HepG2 (cell line): ENCODE measurements at regions not wholly inside any gene's neighbourhood (a gene's known extent, or its start where the extent isn't known, plus 50 kb on each side); places are given as distances from the start of the nearest gene placed in this dataset.

ENCODE experiments used
- ATAC-seq: fragments of 200-7000 bp; cut with Tn5 transposase; 3 replicates; pipeline ENCODE4 v1.9.1; 2020; ENCODE audit warnings: mild to moderate bottlenecking, moderate library complexity
- BruUV-seq: library from RNA; stranded (reverse); fragments of 400-500 nt; replicated peaks from 2 replicates; lab custom pipeline; 2021; lab: Mats Ljungman, UMichigan
- CTCF ChIA-PET: fragments of 300-600 bp; formaldehyde crosslinking; extraction: SDS; loops from one replicate; lab custom pipeline; 2021; ENCODE audit warnings: low total read pairs, inconsistent platforms, low intra/inter-chr PET ratio; lab: Yijun Ruan, JAX
- POLR2A ChIA-PET: fragments of 350-600 bp; sonication (Branson Sonifier 250); formaldehyde crosslinking; loops from one replicate; lab custom pipeline; 2020; ENCODE audit warnings: antibody characterized with exemption, inconsistent platforms; lab: Yijun Ruan, JAX
- DNase-seq: peaks from one replicate; pipeline ENCODE4 v3.0.0-alpha.2; 2015; ENCODE audit warnings: low spot score
- FAIRE-seq: peaks from 3 replicates; lab custom pipeline; 2011; peaks lifted over from hg19 to GRCh38; lab: Jason Lieb, UNC
- H2AFZ ChIP-seq: one replicate; pipeline ENCODE4 v1.6.1; 2011; ENCODE audit warnings: low read length, inconsistent platforms
- H3K27ac ChIP-seq: fragments of 300-600 bp; 3 replicates; pipeline ENCODE4 v1.8.0; 2011; ENCODE audit warnings: mixed run types, mild to moderate bottlenecking, mixed read lengths, low read length, inconsistent platforms; ENCODE audit not compliant: insufficient read depth; ENCODE audit errors: extremely low read length
- H3K27me3 ChIP-seq, 2 experiments: fragments of 200-600 bp in 1 of 2; 2 replicates in 1 of 2; 3 replicates in 1 of 2; pipeline versions ENCODE4 v1.6.0 to v1.8.0; 2011; ENCODE audit warnings: low read length in 2 of 2, mild to moderate bottlenecking in 2 of 2, moderate library complexity in 2 of 2, inconsistent platforms in 1 of 2; ENCODE audit not compliant: insufficient read depth in 2 of 2, control insufficient read depth in 1 of 2
- H3K36me3 ChIP-seq, 2 experiments: fragments of 200-600 bp in 1 of 2; replicated peaks in 1 of 2; 2 replicates in 1 of 2; 3 replicates in 1 of 2; pipeline versions ENCODE4 v1.5.1 to v1.8.0; 2011; ENCODE audit warnings: low read length in 2 of 2, inconsistent platforms in 1 of 2; ENCODE audit not compliant: insufficient read depth in 2 of 2, control insufficient read depth in 1 of 2
- H3K4me1 ChIP-seq: 2 replicates; pipeline ENCODE4 v1.5.1; 2012; ENCODE audit warnings: low read length, inconsistent platforms; ENCODE audit not compliant: insufficient read depth
- H3K4me2 ChIP-seq: 2 replicates; pipeline ENCODE4 v1.6.0; 2011; ENCODE audit warnings: low read depth, low read length, inconsistent platforms
- H3K4me3 ChIP-seq, 3 experiments: fragments of 200-600 bp in 1 of 3; sonication (generic), shearing (Covaris generic) in 1 of 3; replicated peaks in 1 of 3; 2 replicates each; pipeline ENCODE4 v1.5.1; 2011 to 2016; ENCODE audit warnings: low read length in 3 of 3, inconsistent platforms in 2 of 3, low read depth in 2 of 3, mild to moderate bottlenecking in 2 of 3, control low read depth in 1 of 3, mixed read lengths in 1 of 3; ENCODE audit not compliant: insufficient read depth in 1 of 3
- H3K79me2 ChIP-seq: one replicate; pipeline ENCODE4 v1.6.1; 2011; ENCODE audit warnings: low read length, inconsistent platforms; ENCODE audit not compliant: insufficient read depth
- H3K9ac ChIP-seq: 2 replicates; pipeline ENCODE4 v1.6.0; 2011; ENCODE audit warnings: mild to moderate bottlenecking, low read depth, low read length, inconsistent platforms; ENCODE audit not compliant: insufficient read depth
- H3K9me3 ChIP-seq: 2 replicates; pipeline ENCODE4 v1.5.1; 2012; ENCODE audit warnings: mild to moderate bottlenecking, low read length
- H4K20me1 ChIP-seq: 2 replicates; pipeline ENCODE4 v1.6.0; 2011; ENCODE audit warnings: inconsistent platforms, mild to moderate bottlenecking, low read length, moderate library complexity; ENCODE audit not compliant: insufficient read depth
- DZIP1 ChIP-seq: sonication (generic); formaldehyde crosslinking; IDR thresholded peaks from 2 replicates; pipeline ENCODE4 v1.5.0; 2020; ENCODE audit warnings: mild to moderate bottlenecking, missing genetic modification reagents
- FIP1L1 ChIP-seq: fragments of 200-400 bp; formaldehyde crosslinking; IDR thresholded peaks from 2 replicates; pipeline ENCODE4 v1.6.1; 2018; ENCODE audit warnings: low read depth, mild to moderate bottlenecking, low read length, moderate library complexity, borderline replicate concordance; ENCODE audit not compliant: insufficient read depth
- FOXK2 ChIP-seq: fragments of 450-650 bp; IDR thresholded peaks from 2 replicates; pipeline ENCODE4 v1.6.1; 2016
- GPN1 ChIP-seq: sonication (generic); formaldehyde crosslinking; IDR thresholded peaks from 2 replicates; pipeline ENCODE4 v1.5.1; 2020; ENCODE audit warnings: missing genetic modification reagents, borderline replicate concordance
- MIER2 ChIP-seq: IDR thresholded peaks from 2 replicates; pipeline ENCODE4 v1.6.1; 2016; ENCODE audit warnings: missing biosample characterization, missing genetic modification reagents
- NR2F2 ChIP-seq: IDR thresholded peaks from 2 replicates; pipeline ENCODE4 v1.6.1; 2012; ENCODE audit warnings: low read depth, inconsistent platforms, borderline replicate concordance
- PRDM10 ChIP-seq: sonication (generic); formaldehyde crosslinking; IDR thresholded peaks from 2 replicates; pipeline ENCODE4 v1.4.0; 2020; ENCODE audit warnings: low read depth, missing genetic modification reagents
- RARG ChIP-seq: sonication (generic); formaldehyde crosslinking; IDR thresholded peaks from 2 replicates; pipeline ENCODE4 v1.4.0; 2020; ENCODE audit warnings: low read depth, mild to moderate bottlenecking, missing genetic modification reagents
- SALL2 ChIP-seq: sonication (generic); formaldehyde crosslinking; IDR thresholded peaks from 2 replicates; pipeline ENCODE4 v1.8.1; 2023; ENCODE audit warnings: mild to moderate bottlenecking, missing genetic modification reagents, inconsistent platforms
- ZEB1 ChIP-seq: IDR thresholded peaks from 2 replicates; pipeline ENCODE4 v1.6.1; 2012; ENCODE audit warnings: mild to moderate bottlenecking, low read depth, inconsistent platforms; ENCODE audit not compliant: insufficient replicate concordance
- ZNF3 ChIP-seq: IDR thresholded peaks from 2 replicates; pipeline ENCODE4 v1.7.0; 2017; ENCODE audit warnings: inconsistent platforms
- ZSCAN31 ChIP-seq: sonication (generic); formaldehyde crosslinking; IDR thresholded peaks from 2 replicates; pipeline ENCODE4 v1.5.0; 2020; ENCODE audit warnings: low read depth, mild to moderate bottlenecking, missing genetic modification reagents
- WGBS: methylation state at CpG from one replicate; pipeline ENCODE4 v1.1.6; 2017; ENCODE audit warnings: low lambda C conversion rate; 5-methylcytosine and 5-hydroxymethylcytosine counted together
- in situ Hi-C: cut with HindIII; loops from 2 replicates; pipeline ENCODE4 v1.10.0; 2017; ENCODE audit warnings: low pct_unique_long_range_greater_than_20kb; ENCODE audit not compliant: extremely low pct_ligation_motif_present
- intact Hi-C: fragments of 100-400 bp; cut with micrococcal nuclease; formaldehyde crosslinking; loops from one replicate; pipeline ENCODE4 v1.10.0; 2022; ENCODE audit not compliant: unreplicated experiment

- no peaks in the 10 kb centered on the region for H4K20me1 ChIP-seq
- H3K36me3 ChIP-seq, result no peaks in the 10 kb centered on the region
- WGBS, result 45% methylated on average over 4 of the region's 4 CpGs
- H3K4me2 ChIP-seq, result no peak overlapping the region
- FAIRE-seq, result no peak
- DNase-seq, result no peak
- no TSS peak for BruUV-seq
- ChIA-PET CTCF (no interaction called here), POLR2A (no interaction called here)
- in situ Hi-C loops (no loop called here), intact Hi-C loops (no loop called here)
- H3K9ac ChIP-seq, result no peak overlapping the region
- H3K4me3 ChIP-seq, result no peak overlapping the region
- no peak overlapping the region for H3K27ac ChIP-seq
- ATAC-seq, result no peak
- H3K9me3 ChIP-seq, result peaks cover 39% of the 10 kb centered on the region
- no peak overlapping the region for H2AFZ ChIP-seq
- no peaks in the 10 kb centered on the region; a peak in 1 of 5 replicates for H3K27me3 ChIP-seq
- H3K4me1 ChIP-seq, result no peaks in the 10 kb centered on the region
- H3K79me2 ChIP-seq, result no peaks in the 10 kb centered on the region
- TF ChIP-seq ZSCAN31 (no peak), DZIP1 (CRISPR knock-in tag) (no peak), SALL2 (CRISPR knock-in tag) (no peak), RARG (no peak), ZNF3 (CRISPR knock-in tag) (no peak), FIP1L1 (no peak), PRDM10 (CRISPR knock-in tag) (no peak), MIER2 (CRISPR knock-in tag) (no peak), ZEB1 (no peak), FOXK2 (no peak), GPN1 (no peak), NR2F2 (no peak)
Observed at GRCh38 chr5:12668564-12668963, 764.3 kb upstream of the CTNND2 start.
